ENCODE measurements at regions not wholly inside any gene's neighbourhood (a gene's known extent, or its start where the extent isn't known, plus 50 kb on each side); places are given as distances from the start of the nearest gene placed in this dataset.

- TF ChIP-seq, protein P1, sequence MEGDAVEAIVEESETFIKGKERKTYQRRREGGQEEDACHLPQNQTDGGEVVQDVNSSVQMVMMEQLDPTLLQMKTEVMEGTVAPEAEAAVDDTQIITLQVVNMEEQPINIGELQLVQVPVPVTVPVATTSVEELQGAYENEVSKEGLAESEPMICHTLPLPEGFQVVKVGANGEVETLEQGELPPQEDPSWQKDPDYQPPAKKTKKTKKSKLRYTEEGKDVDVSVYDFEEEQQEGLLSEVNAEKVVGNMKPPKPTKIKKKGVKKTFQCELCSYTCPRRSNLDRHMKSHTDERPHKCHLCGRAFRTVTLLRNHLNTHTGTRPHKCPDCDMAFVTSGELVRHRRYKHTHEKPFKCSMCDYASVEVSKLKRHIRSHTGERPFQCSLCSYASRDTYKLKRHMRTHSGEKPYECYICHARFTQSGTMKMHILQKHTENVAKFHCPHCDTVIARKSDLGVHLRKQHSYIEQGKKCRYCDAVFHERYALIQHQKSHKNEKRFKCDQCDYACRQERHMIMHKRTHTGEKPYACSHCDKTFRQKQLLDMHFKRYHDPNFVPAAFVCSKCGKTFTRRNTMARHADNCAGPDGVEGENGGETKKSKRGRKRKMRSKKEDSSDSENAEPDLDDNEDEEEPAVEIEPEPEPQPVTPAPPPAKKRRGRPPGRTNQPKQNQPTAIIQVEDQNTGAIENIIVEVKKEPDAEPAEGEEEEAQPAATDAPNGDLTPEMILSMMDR (IDR thresholded peaks at IDR 0.05), result no peak
These were observed 1008.0 kb downstream of the RAPGEF2 start for GRCh38 chr4:160110891-160111290.

DNA sequence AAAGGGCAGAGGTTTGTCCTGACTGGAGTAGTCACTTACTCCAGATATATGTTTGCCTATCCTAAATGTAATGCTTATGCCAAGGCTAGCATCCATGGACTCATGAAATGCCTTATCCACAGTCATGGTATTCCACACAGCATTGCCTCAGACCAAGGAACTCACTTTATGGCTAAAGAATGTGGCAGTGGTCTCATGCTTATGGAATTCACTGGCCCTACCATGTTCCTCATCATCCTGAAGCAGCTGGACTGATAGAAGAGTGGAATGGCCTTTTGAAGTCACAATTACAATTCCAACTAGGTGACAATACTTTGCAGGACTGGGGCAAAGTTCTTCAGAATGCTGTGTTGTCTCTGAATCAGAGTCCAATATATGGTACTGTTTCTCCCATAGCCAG lies 1014.8 kb downstream of the RAPGEF2 start:
- TF ChIP-seq, protein P1 (IDR thresholded peaks at IDR 0.05), result no peak

DNA sequence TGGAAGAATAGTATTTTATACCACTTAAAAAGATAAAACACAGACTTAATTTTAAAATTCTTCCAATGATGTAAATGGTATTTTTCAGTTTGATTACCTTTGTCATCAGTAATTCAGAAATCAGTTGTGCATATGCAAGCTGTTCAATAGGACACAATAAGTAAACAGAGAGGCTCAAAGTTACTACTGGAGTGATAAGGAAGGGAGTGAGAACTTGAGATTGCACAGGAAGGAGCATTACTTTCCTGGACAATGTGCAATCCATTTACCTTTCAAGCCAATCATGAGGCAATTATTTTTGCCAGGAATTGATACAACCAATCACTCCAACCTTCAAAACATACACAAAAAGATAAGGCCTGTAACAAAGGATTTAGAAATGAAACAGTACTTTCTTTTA lies 1024.3 kb downstream of the RAPGEF2 start:
- TF ChIP-seq, protein P1 (IDR thresholded peaks at IDR 0.05), result no peak

DNA sequence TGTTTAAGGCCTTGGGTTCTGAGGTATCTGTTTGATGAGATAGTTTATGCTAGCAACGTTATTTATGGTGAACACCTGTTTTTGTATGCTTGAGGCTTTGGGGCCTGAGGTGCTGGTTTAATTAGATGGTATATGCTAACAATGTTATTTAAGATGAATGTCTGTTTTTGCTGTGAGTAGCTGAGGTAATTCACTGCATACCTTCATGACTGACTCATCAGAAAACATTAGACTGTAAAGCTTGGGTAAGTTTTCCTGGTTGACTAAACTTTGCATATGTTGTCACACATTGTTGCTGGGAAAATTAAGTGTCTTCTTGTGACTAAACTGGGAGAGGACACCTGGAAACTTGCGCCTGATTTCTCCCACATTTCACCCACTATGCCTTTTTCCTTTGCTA lies 1026.6 kb downstream of the RAPGEF2 start:
- TF ChIP-seq, protein P1 (IDR thresholded peaks at IDR 0.05), result no peak

DNA sequence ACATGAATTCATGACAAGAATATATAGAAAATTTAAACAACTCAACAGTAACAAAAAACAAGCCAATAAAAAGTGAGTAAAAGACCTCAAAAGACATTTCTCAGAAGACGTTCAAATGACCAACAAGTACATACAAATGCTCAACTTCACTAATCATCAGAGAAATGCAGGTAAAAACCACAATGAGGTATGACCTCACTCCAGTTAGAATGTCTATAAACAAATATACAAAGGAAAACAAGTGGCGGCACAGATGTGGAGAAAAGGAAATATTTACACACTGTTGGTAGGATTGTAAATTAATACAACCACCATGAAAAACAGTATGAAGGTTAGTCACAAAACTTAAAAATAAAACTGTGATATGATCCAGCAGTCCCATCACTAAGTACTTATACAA lies 1033.1 kb downstream of the RAPGEF2 start:
- TF ChIP-seq, protein P1 (IDR thresholded peaks at IDR 0.05), result no peak

DNA sequence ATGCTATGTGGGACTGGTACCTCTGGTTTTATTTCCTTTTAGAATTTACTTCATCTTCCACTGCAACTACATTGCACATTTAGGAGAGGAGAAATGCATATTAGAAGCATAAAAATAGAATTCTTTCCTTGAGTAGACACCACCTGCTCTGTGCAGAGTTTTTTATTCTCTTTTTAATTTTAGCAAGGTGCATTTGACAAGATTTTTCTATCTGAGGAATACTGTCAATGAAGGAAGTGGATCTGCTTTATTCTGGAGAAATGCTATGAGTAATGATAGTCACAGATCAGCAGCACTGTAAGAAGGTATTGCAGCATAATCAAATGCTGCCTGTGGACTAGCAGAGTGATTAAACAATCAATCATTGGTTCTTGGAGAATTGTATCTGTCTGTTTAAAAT lies 1038.3 kb downstream of the RAPGEF2 start:
- TF ChIP-seq, protein P1 (IDR thresholded peaks at IDR 0.05), result no peak

DNA sequence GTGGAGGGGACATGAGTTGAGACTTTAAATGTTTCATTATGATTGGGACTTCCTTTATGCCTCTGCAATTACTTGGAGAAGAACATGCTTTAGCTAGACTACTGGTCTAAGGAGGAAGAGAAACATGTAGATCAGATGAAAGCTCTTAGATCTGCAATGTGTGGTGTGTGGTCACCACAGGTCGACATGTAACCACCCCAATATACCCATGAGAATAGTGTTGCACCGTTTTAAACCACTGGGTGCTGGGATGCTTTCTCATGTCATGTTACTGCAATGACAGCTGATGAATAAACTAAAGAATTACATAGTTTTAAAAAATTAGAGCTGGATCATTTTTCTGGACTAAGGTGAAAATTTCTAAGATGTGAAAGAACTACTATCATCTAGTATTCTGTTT lies 1039.7 kb downstream of the RAPGEF2 start:
- TF ChIP-seq, protein P1 (IDR thresholded peaks at IDR 0.05), result no peak

DNA sequence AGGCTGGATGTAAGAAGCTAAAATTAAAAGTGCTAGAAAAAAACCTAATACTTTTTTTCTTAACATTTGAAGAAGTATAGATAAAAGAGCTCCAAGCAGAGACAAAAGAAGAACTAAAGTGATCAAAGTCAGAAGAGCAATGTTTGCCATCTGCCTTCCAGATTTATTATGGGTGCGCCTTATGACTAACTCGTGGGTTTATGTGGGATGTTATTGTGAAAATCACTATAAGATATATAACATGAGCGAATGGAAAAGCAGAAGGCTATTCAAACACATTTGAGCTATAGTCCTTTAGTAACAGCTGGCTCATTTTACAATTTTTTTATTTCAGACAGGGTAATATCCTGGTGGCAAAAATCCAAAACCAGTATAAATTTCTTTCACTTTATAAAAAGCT lies 1040.7 kb downstream of the RAPGEF2 start:
- TF ChIP-seq, protein P1 (IDR thresholded peaks at IDR 0.05), result no peak
